Panc1 (cell line): ENCODE measurements at regions not wholly inside any gene's neighbourhood (a gene's known extent, or its start where the extent isn't known, plus 50 kb on each side); places are given as distances from the start of the nearest gene placed in this dataset.

Experiments
- ATAC-seq: fragments of 200-7000 bp; cut with Tn5 transposase; 2 replicates; pipeline ENCODE4 v1.9.1; 2020; ENCODE audit warnings: mild to moderate bottlenecking, moderate library complexity
- BruUV-seq: library from RNA; stranded (reverse); fragments of 400-500 nt; replicated peaks from 2 replicates; lab custom pipeline; 2021; lab: Mats Ljungman, UMichigan
- CTCF ChIA-PET: fragments of 300-600 bp; sonication (Branson Sonifier 250); formaldehyde crosslinking; loops from one replicate; lab custom pipeline; 2022; ENCODE audit warnings: antibody characterized with exemption; lab: Charles Lee
- POLR2A ChIA-PET: fragments of 300-600 bp; sonication (Branson Sonifier 250); formaldehyde crosslinking; loops from one replicate; lab custom pipeline; 2022; ENCODE audit warnings: antibody characterized with exemption; lab: Charles Lee
- DNase-seq: peaks from one replicate; pipeline ENCODE4 v3.0.0-alpha.2; 2010; ENCODE audit warnings: low read depth, low spot score
- H3K27ac ChIP-seq: 2 replicates; pipeline ENCODE4 v1.5.1; 2011; ENCODE audit warnings: mild to moderate bottlenecking, low read length, inconsistent platforms
- H3K27me3 ChIP-seq: fragments of 200-500 bp; sonication (Bioruptor generic); 2 replicates; pipeline ENCODE4 v1.6.0; 2014; ENCODE audit warnings: low read length, inconsistent platforms; ENCODE audit not compliant: control insufficient read depth, insufficient read depth
- H3K36me3 ChIP-seq: fragments of 200-500 bp; sonication (Bioruptor generic); 2 replicates; pipeline ENCODE4 v1.5.1; 2014; ENCODE audit warnings: inconsistent platforms, mild to moderate bottlenecking, low read length, moderate library complexity; ENCODE audit not compliant: control insufficient read depth, insufficient read depth
- H3K4me1 ChIP-seq: 2 replicates; pipeline ENCODE4 v1.5.1; 2011; ENCODE audit warnings: inconsistent platforms, mild to moderate bottlenecking, low read length, moderate library complexity; ENCODE audit not compliant: control insufficient read depth, insufficient read depth
- H3K4me3 ChIP-seq, 2 experiments: 2 replicates each; pipeline ENCODE4 v1.5.1; 2011 to 2012; ENCODE audit warnings: low read depth in 2 of 2, low read length in 2 of 2, mild to moderate bottlenecking in 2 of 2, inconsistent platforms in 1 of 2, moderate library complexity in 1 of 2
- H3K9me3 ChIP-seq: fragments of 200-500 bp; sonication (Bioruptor generic); 2 replicates; pipeline ENCODE4 v1.5.1; 2014; ENCODE audit warnings: low read depth, mild to moderate bottlenecking, inconsistent platforms, low read length, moderate library complexity; ENCODE audit not compliant: control insufficient read depth, insufficient read depth
- CTCF ChIP-seq: fragments of 450-650 bp; IDR thresholded peaks from 2 replicates; pipeline ENCODE4 v1.5.1; 2017; ENCODE audit warnings: mild to moderate bottlenecking
- POLR2AphosphoS5 ChIP-seq: IDR thresholded peaks from 2 replicates; pipeline ENCODE4 v1.6.1; 2012; ENCODE audit warnings: mild to moderate bottlenecking, low read depth, low read length, moderate library complexity
- SIN3A ChIP-seq: IDR thresholded peaks from 2 replicates; pipeline ENCODE4 v1.6.1; 2012; ENCODE audit warnings: low read depth, mild to moderate bottlenecking, low read length, moderate library complexity, borderline replicate concordance; ENCODE audit not compliant: insufficient read depth
- TCF7L2 ChIP-seq: IDR thresholded peaks from 2 replicates; pipeline ENCODE4 v1.6.1; 2011; ENCODE audit warnings: mild to moderate bottlenecking, low read depth, low read length, inconsistent platforms
- in situ Hi-C: cut with HindIII; loops from 2 replicates; pipeline ENCODE4 v1.10.0; 2016; ENCODE audit warnings: low sequenced_read_pairs, low pct_unique_long_range_greater_than_20kb
- intact Hi-C: fragments of 100-400 bp; cut with micrococcal nuclease; formaldehyde crosslinking; loops from one replicate; pipeline ENCODE4 v1.10.0; 2022; ENCODE audit not compliant: unreplicated experiment
- TF ChIP-seq, protein P1 (sequence below), 2 experiments: IDR thresholded peaks; 2 replicates each; pipeline ENCODE4 v1.6.1; 2011 to 2012; ENCODE audit warnings: low read depth in 2 of 2, control low read depth in 1 of 2, low read length in 1 of 2, mild to moderate bottlenecking in 1 of 2, moderate library complexity in 1 of 2; ENCODE audit not compliant: insufficient read depth in 1 of 2

DNA sequence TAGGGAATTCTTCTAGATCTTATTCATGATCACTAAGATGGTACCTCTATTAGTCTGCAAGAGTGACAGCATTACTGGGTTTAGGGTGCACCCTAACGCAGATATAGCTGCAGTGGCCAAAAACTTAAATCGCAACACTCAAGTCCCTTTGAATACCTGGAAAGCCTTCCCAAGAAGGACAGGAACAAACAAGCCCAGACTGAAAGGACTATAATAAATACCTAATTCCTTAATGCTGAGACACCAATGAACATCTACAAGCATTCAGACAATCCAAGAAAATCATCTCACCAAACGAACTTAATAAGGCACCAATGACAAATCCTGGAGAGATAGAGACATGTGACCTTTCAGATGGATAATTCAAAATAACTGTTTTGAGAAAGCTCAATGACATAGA, 74.9 kb upstream of the PDHA2 start:
- intact Hi-C loops: no loop called here
- CTCF ChIA-PET: no interaction called here
- TF ChIP-seq SIN3A (no peak), POLR2AphosphoS5 (no peak), CTCF (no peak), TCF7L2 (no peak)
- TF ChIP-seq, protein P1, sequence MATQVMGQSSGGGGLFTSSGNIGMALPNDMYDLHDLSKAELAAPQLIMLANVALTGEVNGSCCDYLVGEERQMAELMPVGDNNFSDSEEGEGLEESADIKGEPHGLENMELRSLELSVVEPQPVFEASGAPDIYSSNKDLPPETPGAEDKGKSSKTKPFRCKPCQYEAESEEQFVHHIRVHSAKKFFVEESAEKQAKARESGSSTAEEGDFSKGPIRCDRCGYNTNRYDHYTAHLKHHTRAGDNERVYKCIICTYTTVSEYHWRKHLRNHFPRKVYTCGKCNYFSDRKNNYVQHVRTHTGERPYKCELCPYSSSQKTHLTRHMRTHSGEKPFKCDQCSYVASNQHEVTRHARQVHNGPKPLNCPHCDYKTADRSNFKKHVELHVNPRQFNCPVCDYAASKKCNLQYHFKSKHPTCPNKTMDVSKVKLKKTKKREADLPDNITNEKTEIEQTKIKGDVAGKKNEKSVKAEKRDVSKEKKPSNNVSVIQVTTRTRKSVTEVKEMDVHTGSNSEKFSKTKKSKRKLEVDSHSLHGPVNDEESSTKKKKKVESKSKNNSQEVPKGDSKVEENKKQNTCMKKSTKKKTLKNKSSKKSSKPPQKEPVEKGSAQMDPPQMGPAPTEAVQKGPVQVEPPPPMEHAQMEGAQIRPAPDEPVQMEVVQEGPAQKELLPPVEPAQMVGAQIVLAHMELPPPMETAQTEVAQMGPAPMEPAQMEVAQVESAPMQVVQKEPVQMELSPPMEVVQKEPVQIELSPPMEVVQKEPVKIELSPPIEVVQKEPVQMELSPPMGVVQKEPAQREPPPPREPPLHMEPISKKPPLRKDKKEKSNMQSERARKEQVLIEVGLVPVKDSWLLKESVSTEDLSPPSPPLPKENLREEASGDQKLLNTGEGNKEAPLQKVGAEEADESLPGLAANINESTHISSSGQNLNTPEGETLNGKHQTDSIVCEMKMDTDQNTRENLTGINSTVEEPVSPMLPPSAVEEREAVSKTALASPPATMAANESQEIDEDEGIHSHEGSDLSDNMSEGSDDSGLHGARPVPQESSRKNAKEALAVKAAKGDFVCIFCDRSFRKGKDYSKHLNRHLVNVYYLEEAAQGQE (IDR thresholded peaks at IDR 0.05; ENCODE audit: insufficient read depth in 1 of 2, low read depth in 2 of 2, low read length in 1 of 2): no peak
- no peaks in the 10 kb centered on the region for H3K9me3 ChIP-seq
- BruUV-seq: no TSS peak
- H3K36me3 ChIP-seq: no peaks in the 10 kb centered on the region
- POLR2A ChIA-PET: no interaction called here
- no peak overlapping the region for H3K4me3 ChIP-seq
- in situ Hi-C loops: no loop called here
- H3K4me1 ChIP-seq: no peaks in the 10 kb centered on the region
- H3K27me3 ChIP-seq: no peaks in the 10 kb centered on the region
- ATAC-seq (no peak), DNase-seq (no peak)
- H3K27ac ChIP-seq: no peak overlapping the region

DNA sequence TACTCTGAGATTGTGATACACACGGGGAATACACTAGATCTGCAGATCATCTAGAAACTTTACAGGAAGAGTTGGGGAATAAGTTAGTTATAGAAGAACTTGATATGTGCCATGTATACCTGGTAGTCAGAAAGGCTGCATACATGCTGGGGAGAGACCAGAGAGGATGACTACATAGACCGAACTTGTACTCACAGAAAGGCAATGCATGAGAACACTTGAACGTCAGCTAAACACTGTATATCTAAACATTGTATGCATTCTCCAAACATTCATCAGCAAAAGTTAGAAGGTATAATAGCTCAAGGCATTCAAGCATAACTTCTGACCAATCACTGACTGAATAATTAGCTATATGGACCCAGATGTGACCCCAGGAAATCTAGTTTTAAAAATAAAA, 78.0 kb upstream of the PDHA2 start:
- POLR2A ChIA-PET: no interaction called here
- no peak overlapping the region for H3K4me3 ChIP-seq
- ATAC-seq: no peak

More for the DNA sequence above, 78.0 kb upstream of the PDHA2 start:
- DNase-seq: no peak
- H3K9me3 ChIP-seq: no peaks in the 10 kb centered on the region
- in situ Hi-C loops: no loop called here
- H3K4me1 ChIP-seq: no peaks in the 10 kb centered on the region
- intact Hi-C loops: no loop called here
- no peaks in the 10 kb centered on the region for H3K36me3 ChIP-seq
- H3K27ac ChIP-seq: no peak overlapping the region
- BruUV-seq: no TSS peak
- no peak for TF ChIP-seq TCF7L2
- no peak for TF ChIP-seq CTCF
- TF ChIP-seq SIN3A: no peak
- TF ChIP-seq, protein P1 (IDR thresholded peaks at IDR 0.05; ENCODE audit: insufficient read depth in 1 of 2, low read depth in 2 of 2, low read length in 1 of 2): no peak
- TF ChIP-seq POLR2AphosphoS5: no peak
- H3K27me3 ChIP-seq: no peaks in the 10 kb centered on the region
- CTCF ChIA-PET: no interaction called here
